ENCODE measurements at regions not wholly inside any gene's neighbourhood (a gene's known extent, or its start where the extent isn't known, plus 50 kb on each side); places are given as distances from the start of the nearest gene placed in this dataset.
"Not testable (repeated sequence)": the region's sequence is repeated elsewhere in the genome, so short reads cannot be mapped to it uniquely, and the experiment has no call there.

DNA sequence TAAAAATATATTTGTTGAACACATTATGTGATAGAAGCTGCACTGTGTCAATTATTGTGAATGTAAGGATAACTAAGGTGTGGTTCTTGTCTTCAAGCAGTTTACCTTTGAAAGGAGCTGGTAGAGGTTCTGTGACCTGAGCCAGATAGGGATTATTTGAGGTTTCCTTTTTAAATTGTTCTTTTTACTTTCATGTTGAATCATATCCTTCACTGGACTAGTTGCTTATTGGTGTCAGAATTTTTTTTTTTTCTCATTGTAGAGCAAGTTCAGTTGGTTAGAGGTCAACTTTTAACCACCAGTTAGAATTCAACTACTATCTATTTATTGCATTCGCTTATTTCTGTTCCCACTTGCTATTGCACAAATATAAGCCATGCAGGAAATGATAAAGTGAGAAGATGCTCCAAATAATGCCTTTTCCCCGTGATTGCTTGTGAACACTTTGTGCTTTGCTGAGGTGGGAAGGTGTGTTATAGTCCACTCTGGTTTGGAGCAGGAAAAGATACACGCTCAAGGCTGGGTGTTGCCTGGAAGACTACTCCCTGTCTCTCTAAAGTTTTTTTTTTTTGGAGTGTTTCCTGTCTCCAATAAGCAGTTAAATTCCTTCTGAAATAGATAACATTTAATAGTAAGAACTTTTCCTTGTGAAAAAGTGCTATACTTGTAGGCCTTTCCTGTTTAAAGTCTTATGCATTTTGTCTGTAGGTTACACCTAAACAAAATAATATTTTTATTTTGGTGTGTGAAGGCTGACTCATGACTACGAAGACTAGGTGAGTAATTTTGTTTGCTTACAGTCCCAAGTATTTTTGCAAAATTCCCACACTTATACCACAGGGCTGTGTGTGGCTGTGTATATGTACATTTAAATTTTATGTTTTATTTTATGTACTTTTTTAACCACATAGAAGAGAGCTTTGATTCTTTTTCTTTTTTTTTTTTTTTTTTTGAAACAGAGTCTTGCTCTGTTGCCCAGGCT is 83.8 kb upstream of the LCORL start:
- no peak for DNase-seq

DNA sequence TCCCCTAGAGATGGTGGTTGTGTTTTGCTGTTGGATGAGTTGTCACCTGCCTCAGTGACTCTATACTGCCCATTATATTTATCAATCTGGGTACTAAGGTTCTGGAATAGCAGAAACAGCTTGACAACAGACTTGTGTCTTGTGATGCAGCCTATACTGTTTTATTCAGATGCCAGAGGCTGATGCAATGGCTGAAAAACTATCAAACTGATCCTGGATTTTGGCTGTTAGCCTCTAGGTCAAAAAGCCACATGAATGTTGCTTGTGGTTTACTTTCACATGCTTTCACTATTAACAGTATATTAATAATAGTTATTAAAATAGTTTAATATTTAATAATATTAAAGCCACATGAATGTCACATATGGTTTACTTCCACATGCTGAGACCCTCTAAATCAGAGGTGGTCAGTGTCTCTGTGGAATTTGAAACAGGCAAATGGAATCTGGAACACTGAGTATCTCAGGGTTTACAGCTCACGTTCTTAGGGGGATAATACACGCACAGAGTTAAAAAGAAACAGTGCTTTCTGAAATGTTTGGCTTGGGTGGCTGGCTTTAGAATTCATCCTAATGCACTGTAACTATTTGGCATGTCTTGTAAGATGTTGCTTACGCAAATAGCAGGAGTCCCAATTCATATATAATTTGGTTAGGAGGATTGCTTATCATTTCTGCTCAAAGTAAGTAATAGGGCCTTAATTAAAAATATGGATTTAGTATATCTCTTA is 82.5 kb upstream of the LCORL start:
- no peak for DNase-seq

DNA sequence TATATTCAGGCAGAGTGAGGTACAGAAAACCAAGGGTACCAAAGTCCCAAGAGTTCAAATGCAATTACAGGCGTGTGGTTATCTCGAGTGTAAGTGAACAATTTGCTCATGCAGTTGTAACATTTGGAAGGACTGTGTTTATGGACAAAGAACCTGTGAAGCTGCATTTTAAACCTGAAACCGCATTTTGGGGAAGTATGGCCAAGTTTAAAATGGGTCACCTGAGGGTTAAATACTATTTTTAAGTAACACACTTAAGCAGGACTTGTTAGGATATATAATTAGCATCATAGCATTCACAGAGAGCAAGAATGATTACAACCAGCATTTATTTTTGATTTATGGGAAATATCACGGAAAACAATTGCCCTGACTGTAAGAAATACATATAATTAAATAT is 79.1 kb upstream of the LCORL start:
- no peak for DNase-seq

DNA sequence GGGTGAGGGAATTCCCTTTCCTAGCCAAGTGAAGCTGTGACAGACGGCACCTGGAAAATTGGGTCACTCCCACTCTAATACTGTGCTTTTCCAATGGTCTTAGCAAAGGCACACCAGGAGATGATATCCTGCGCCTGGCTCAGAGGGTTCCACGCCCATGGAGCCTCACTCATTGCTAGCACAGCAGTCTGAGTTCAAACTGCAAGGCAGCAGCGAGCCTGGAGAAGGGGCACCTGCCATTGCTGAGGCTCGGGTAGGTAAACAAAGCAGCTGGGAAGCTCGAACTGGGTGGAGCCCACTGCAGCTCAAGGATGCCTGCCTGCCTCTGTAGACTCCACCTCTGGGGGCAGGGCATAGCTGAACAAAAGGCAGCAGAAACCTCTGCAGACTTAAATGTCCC is 68.9 kb upstream of the LCORL start:
- DNase-seq, result not testable (repeated sequence)

DNA sequence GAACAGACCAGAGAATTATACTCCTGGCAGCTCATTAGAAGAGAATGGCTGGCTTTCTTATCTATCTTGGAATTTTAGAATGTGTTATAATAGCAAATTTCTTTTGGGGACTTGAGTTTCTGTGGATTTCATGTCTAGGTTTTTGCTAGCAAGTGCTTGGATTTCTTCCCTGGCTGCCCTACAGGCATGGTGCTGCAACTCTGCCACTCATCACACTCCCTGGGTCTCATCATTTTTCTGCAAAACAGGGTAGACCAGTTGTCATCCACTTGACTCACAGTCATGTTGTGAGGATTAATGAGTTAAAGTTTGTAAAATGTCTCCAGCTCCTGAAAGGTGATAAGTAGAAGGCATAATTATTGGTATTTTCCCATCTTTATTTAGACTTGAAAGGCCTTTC is 60.7 kb upstream of the LCORL start:
- no peak for DNase-seq

DNA sequence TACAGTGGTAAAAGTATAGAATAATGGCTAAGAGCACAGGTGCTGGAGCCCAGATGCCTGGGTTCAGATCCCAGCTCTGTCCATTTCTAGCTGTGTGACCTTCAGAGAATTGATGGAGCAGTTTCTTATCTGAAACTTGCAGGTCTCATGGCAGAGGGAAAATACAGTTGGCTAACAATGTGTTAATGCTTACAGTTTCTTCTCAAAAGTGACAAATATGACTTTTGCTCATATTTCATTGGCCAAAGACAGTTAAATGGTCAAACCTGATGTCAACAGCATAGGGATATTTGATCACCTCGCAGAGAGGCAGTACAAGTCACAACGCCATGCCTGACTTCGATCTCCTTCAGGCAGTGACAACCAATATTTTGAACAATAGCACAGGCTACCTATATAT is 60.2 kb upstream of the LCORL start:
- DNase-seq, result no peak

DNA sequence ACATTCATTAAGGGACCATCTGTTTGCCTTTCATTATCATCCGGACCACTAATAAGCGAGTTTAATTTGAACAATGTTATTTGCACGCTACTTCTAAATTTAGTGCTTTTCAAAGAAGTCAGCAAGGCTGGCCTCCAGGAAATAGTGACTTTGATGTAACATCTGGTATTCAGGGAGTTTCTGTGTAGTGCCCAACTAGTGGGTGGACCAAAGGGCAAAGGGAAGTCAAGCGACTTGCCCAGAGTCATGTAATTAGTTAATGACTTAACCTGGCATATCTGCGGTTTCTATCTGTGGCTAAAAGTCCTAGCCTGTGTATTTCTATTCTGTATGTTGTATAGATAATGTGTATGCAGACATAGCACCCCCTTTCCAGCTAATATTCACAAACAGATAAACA is 56.3 kb upstream of the LCORL start:
- DNase-seq, result no peak

DNA sequence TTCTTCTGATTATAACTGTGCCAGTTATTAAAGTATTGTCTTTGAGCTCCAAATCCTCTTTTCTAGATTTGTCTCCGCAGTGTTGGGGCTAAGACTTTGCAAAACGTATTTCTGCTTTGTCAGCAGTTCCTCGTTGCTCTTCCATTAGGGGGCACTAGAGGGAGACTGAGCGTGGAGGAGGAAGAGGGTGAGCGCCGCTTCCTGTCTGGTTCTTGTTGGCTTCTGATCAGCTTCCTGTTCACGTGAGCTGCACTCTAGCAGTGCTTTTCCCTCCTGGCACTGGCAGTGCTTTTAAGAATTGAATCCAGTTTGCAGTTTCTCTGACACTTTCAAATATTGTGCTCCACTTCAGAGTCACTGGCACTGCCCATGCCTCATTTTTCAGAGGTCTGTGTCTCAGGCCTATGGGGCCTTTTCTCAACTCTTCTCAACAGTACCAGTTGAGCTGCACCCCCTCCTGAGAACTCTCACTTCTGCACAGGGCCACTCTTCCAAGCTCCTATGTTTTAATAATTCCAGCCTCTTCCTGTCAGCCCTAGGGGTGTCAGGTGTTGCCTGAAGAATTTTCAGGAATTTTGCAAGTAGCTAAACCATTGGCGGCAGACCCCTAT is 54.4 kb upstream of the LCORL start:
- DNase-seq, result peak; percentile 15

DNA sequence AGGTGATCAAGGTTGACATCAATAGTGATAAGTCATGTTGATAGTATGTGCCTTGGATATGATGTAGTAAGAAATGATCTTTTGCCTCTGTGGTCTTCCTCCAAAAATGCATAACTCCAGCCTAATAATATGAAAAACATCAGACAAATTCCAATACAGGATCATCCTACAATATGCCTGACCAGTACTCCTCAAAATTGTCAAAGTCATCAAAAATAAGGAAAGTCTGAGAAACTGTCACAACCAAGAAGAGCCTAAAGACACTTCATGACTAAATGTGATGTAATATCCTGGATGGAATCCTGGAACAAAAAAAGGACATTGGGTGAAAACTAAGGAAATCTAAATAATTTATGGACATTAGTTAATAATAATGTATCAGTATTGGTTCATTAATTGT is 50.3 kb upstream of the LCORL start:
- DNase-seq, result no peak

All from inflammatory macrophage treated with lipopolysaccharide for 4 hours (primary cell).